CD8-positive, alpha-beta memory T cell (primary cell): ENCODE measurements at regions not wholly inside any gene's neighbourhood (a gene's known extent, or its start where the extent isn't known, plus 50 kb on each side); places are given as distances from the start of the nearest gene placed in this dataset.
A peak's percentile ranks its signal among the peaks of the same experiment; 100 is the strongest.

Source experiments
- CTCF ChIA-PET: fragments of 350-600 bp; sonication (Branson Sonifier 250); formaldehyde crosslinking; loops from one replicate; lab custom pipeline; 2021; ENCODE audit warnings: antibody characterized with exemption; lab: Charles Lee
- POLR2A ChIA-PET: fragments of 350-600 bp; sonication (Branson Sonifier 250); formaldehyde crosslinking; loops from one replicate; lab custom pipeline; 2021; ENCODE audit warnings: antibody characterized with exemption; lab: Charles Lee
- DNase-seq, 5 donors: peaks; one replicate each; pipeline versions ENCODE4 v3.0.0 to v3.0.0-alpha.2; 2020 to 2022; ENCODE audit warnings: mixed read lengths in 1 of 5
- H3K27ac ChIP-seq: one replicate; pipeline ENCODE4 v1.7.0; 2013; ENCODE audit warnings: low read depth, mild to moderate bottlenecking, low read length, moderate library complexity
- H3K27me3 ChIP-seq: 2 replicates; pipeline ENCODE4 v1.7.0; 2013; ENCODE audit warnings: low read length, mild to moderate bottlenecking; ENCODE audit not compliant: insufficient read depth, poor library complexity, severe bottlenecking
- H3K36me3 ChIP-seq: 2 replicates; pipeline ENCODE4 v1.7.0; 2013; ENCODE audit warnings: mild to moderate bottlenecking, low read length, moderate library complexity; ENCODE audit not compliant: insufficient read depth
- H3K4me1 ChIP-seq: 2 replicates; pipeline ENCODE4 v1.7.0; 2013; ENCODE audit warnings: mild to moderate bottlenecking, low read length, moderate library complexity; ENCODE audit not compliant: insufficient read depth
- H3K4me3 ChIP-seq: 2 replicates; pipeline ENCODE4 v1.7.0; 2013; ENCODE audit warnings: mild to moderate bottlenecking, low read length
- H3K9me3 ChIP-seq: 2 replicates; pipeline ENCODE4 v1.7.0; 2013; ENCODE audit warnings: mild to moderate bottlenecking, low read length
- H3K27ac Mint-ChIP-seq, 8 donors: one replicate each; pipeline ENCODE4 v1.8.0; 2020 to 2021; ENCODE audit warnings: mixed read lengths in 8 of 8, mild to moderate bottlenecking in 6 of 8, inconsistent platforms in 3 of 8, moderate library complexity in 3 of 8
- H3K27me3 Mint-ChIP-seq, 2 donors: one replicate each; pipeline ENCODE4 v1.8.0; 2020 to 2021; ENCODE audit warnings: mixed read lengths in 2 of 2, mild to moderate bottlenecking in 1 of 2, moderate library complexity in 1 of 2
- H3K36me3 Mint-ChIP-seq, 3 donors: one replicate each; pipeline ENCODE4 v1.8.0; 2020 to 2021; ENCODE audit warnings: mixed read lengths in 3 of 3, inconsistent platforms in 1 of 3, mild to moderate bottlenecking in 1 of 3
- H3K4me1 Mint-ChIP-seq, 3 donors: one replicate each; pipeline ENCODE4 v1.8.0; 2020 to 2021; ENCODE audit warnings: mixed read lengths in 3 of 3, inconsistent platforms in 1 of 3, mild to moderate bottlenecking in 1 of 3
- H3K4me3 Mint-ChIP-seq, 7 donors: one replicate each; pipeline ENCODE4 v1.8.0; 2020 to 2021; ENCODE audit warnings: mixed read lengths in 7 of 7, mild to moderate bottlenecking in 6 of 7, moderate library complexity in 4 of 7, inconsistent platforms in 2 of 7
- H3K9me3 Mint-ChIP-seq, 5 donors: one replicate each; pipeline ENCODE4 v1.8.0; 2020 to 2022; ENCODE audit warnings: mixed read lengths in 5 of 5, mild to moderate bottlenecking in 3 of 5, moderate library complexity in 2 of 5, inconsistent platforms in 1 of 5

DNA sequence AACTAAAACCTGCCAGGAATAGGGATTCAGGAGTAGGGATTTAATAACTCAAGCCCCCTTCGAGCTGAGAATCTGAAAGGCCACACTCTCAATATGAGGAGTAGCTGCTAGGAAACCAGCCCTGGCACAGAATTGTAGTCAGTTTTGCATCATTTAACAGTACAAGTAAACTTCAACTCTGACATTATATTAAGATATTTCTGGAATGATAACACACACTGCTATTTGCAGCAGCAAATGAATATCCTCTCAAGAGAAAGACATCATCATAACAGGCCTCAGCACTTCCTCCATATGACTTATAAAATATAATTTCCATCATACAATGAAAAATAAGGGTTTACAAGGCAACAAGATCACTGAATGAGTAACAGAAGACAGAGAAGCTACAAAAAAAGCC lies 138.2 kb upstream of the RFX3 start:
- ChIA-PET CTCF (no interaction called here), POLR2A (no interaction called here)
- H3K4me3 ChIP-seq: no peak overlapping the region
- H3K27me3 Mint-ChIP-seq: no peaks in the 10 kb centered on the region
- DNase-seq: no peak
- H3K36me3 ChIP-seq: no peaks in the 10 kb centered on the region
- H3K4me3 Mint-ChIP-seq: no peak overlapping the region
- H3K27ac ChIP-seq: no peak overlapping the region
- peaks cover 3 to 4% (median 3%) of the 10 kb centered on the region in 3 donors for H3K36me3 Mint-ChIP-seq
- no peaks in the 10 kb centered on the region for H3K9me3 Mint-ChIP-seq
- H3K4me1 ChIP-seq: no peaks in the 10 kb centered on the region
- no peaks in the 10 kb centered on the region for H3K4me1 Mint-ChIP-seq
- H3K27ac Mint-ChIP-seq: no peak overlapping the region
- H3K9me3 ChIP-seq: no peaks in the 10 kb centered on the region
- no peaks in the 10 kb centered on the region for H3K27me3 ChIP-seq

DNA sequence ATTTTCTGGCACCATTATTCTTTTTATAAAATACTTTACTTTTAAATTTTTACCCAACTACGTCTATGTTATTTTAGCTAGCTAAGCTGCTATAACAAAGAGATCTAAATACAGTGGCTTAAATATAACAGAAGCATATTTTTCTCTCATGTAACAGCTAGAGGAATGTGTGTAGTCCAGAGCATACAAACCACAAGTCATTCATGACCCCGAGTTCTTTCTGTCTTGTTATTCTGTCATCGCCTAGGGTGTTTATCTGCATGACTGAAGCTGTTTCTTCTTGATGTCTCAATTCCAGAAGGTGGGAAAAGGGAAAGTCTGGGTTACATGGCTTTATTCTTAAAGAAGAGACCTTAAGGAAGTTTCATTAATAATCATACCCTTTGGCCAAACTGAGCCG lies 136.9 kb upstream of the RFX3 start:
- no peak overlapping the region for H3K4me3 ChIP-seq
- H3K27ac ChIP-seq: no peak overlapping the region
- H3K4me1 ChIP-seq: no peaks in the 10 kb centered on the region
- CTCF ChIA-PET: interaction anchor here (0.8 kb wide), 1 partner anchor 12 kb away, joined by 3 read pairs; no protein-coding TSS in a partner anchor
- no peak overlapping the region for H3K27ac Mint-ChIP-seq
- POLR2A ChIA-PET: no interaction called here
- H3K4me3 Mint-ChIP-seq: no peak overlapping the region
- no peak for DNase-seq
- H3K27me3 Mint-ChIP-seq: no peaks in the 10 kb centered on the region
- peaks cover 3 to 4% (median 3%) of the 10 kb centered on the region in 3 donors for H3K36me3 Mint-ChIP-seq
- no peaks in the 10 kb centered on the region for H3K36me3 ChIP-seq
- H3K4me1 Mint-ChIP-seq: no peaks in the 10 kb centered on the region
- H3K9me3 Mint-ChIP-seq: no peaks in the 10 kb centered on the region
- no peaks in the 10 kb centered on the region for H3K9me3 ChIP-seq
- no peaks in the 10 kb centered on the region for H3K27me3 ChIP-seq

DNA sequence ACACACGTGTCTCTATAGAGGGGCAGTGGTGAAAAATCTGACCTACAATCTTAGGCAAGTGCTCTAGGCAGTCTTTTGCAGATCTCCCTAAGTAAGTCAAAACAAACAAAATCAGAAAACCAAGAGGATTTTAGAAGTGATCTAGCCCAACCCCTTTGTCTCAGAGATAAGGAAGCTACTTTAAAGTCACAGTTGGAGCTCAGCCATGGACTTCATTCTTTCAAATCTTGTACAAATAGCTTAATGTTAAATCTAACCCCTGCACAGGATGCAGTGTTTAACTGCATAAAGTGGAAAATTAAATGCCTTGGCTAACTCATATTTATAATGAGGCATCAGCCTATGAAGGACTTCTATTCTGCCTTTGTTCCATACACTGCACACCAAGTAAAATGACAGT lies 135.1 kb upstream of the RFX3 start:
- no peaks in the 10 kb centered on the region for H3K27me3 Mint-ChIP-seq
- H3K9me3 ChIP-seq: no peaks in the 10 kb centered on the region
- peaks cover 0 to 4% (median 0%) of the 10 kb centered on the region in 3 donors for H3K4me1 Mint-ChIP-seq
- H3K4me1 ChIP-seq: no peaks in the 10 kb centered on the region
- no peaks in the 10 kb centered on the region for H3K27me3 ChIP-seq
- H3K36me3 Mint-ChIP-seq: peaks cover 3 to 6% (median 3%) of the 10 kb centered on the region in 3 donors
- no peak overlapping the region for H3K27ac ChIP-seq
- H3K36me3 ChIP-seq: no peaks in the 10 kb centered on the region
- H3K4me3 Mint-ChIP-seq: no peak overlapping the region
- CTCF ChIA-PET: no interaction called here
- POLR2A ChIA-PET: no interaction called here
- no peak for DNase-seq
- no peaks in the 10 kb centered on the region for H3K9me3 Mint-ChIP-seq
- no peak overlapping the region for H3K27ac Mint-ChIP-seq
- no peak overlapping the region for H3K4me3 ChIP-seq

DNA sequence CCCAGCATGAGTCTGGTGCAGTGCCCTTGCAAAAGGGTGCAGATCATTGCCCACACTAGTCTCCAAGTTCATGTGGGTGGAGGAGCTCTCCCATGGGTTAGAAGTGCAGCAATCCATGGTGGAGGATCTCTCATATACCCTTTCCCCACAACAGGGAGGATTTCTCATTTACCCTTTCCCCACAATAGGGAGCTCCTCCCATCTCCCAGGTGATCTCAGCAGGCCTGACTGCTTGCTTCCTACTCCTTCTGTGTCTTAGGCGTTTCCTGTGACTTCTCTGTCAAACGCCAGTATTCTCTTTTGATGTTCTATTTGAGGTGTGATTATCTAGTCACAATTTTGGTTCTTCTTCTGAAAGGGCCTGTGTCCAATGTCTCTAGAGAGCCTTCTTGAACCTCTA lies 133.8 kb upstream of the RFX3 start:
- no peak for DNase-seq
- Histone ChIP-seq H3K9me3 (no peaks in the 10 kb centered on the region), H3K27me3 (no peaks in the 10 kb centered on the region), H3K4me3 (no peak overlapping the region), H3K4me1 (no peaks in the 10 kb centered on the region), H3K36me3 (no peaks in the 10 kb centered on the region), H3K27ac (no peak overlapping the region)
- H3K4me1 Mint-ChIP-seq: peaks cover 0 to 4% (median 0%) of the 10 kb centered on the region in 3 donors
- H3K9me3 Mint-ChIP-seq: no peaks in the 10 kb centered on the region
- H3K4me3 Mint-ChIP-seq: no peak overlapping the region
- POLR2A ChIA-PET: no interaction called here
- H3K36me3 Mint-ChIP-seq: peaks cover 3 to 6% (median 3%) of the 10 kb centered on the region in 3 donors
- peak overlapping the region in 1 of 8 donors; percentile 10 for H3K27ac Mint-ChIP-seq
- CTCF ChIA-PET: no interaction called here
- no peaks in the 10 kb centered on the region for H3K27me3 Mint-ChIP-seq

DNA sequence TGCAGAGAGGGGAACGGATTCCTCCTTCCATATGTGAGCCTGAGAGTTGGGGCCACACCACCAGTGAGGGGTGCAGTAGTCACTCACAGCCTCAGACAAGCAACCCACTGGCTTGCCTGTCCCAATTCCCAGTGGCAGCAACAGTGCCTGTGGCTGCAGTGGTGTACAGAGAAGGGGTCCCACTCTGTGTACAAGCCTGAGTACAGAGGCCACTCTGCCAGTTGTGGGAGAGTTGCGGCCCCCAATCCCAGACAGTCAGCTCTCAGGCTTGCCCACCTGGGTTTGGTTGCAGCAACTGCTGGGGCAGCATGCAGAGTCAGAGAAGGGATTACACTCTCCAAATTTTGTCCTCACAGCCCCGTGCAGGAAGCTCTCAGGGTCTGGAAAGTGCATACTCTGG lies 133.2 kb upstream of the RFX3 start:
- Histone ChIP-seq H3K27me3 (no peaks in the 10 kb centered on the region), H3K4me1 (no peaks in the 10 kb centered on the region), H3K36me3 (no peaks in the 10 kb centered on the region), H3K4me3 (no peak overlapping the region), H3K27ac (no peak overlapping the region), H3K9me3 (no peaks in the 10 kb centered on the region)
- ChIA-PET POLR2A (no interaction called here), CTCF (no interaction called here)
- H3K4me3 Mint-ChIP-seq: no peak overlapping the region
- peaks cover 2 to 6% (median 3%) of the 10 kb centered on the region in 3 donors for H3K36me3 Mint-ChIP-seq
- peaks cover 0 to 4% (median 0%) of the 10 kb centered on the region in 3 donors for H3K4me1 Mint-ChIP-seq
- H3K9me3 Mint-ChIP-seq: no peaks in the 10 kb centered on the region
- no peak overlapping the region for H3K27ac Mint-ChIP-seq
- no peak for DNase-seq
- no peaks in the 10 kb centered on the region for H3K27me3 Mint-ChIP-seq

DNA sequence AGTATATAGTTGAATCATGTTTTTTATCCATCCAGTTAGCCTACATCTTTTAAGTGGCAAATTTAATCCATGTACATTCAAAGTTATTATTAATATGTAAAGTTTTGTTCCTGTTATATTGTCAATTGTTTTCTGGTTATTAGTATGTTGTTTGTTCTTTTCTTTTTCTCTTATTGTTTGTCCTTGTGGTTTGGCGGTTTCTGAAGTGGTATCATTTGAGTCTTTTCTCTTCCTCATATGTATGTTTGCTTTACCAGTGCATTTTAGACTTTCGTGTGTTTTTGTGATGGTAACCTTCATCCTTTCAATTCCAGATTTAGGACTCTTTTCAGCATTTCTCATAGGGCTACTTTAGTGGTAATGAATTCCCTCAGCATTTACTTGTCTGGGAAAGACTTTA lies 130.4 kb upstream of the RFX3 start:
- Histone ChIP-seq H3K27ac (no peak overlapping the region), H3K36me3 (no peaks in the 10 kb centered on the region), H3K4me1 (no peaks in the 10 kb centered on the region), H3K4me3 (no peak overlapping the region), H3K9me3 (no peaks in the 10 kb centered on the region), H3K27me3 (no peaks in the 10 kb centered on the region)
- Mint-ChIP-seq H3K9me3 (no peaks in the 10 kb centered on the region), H3K4me1 (peaks cover 0 to 4% (median 0%) of the 10 kb centered on the region in 3 donors), H3K36me3 (peaks cover 2 to 3% (median 3%) of the 10 kb centered on the region in 3 donors), H3K4me3 (no peak overlapping the region), H3K27ac (peak overlapping the region in 1 of 8 donors; percentile 3), H3K27me3 (no peaks in the 10 kb centered on the region)
- POLR2A ChIA-PET: no interaction called here
- CTCF ChIA-PET: no interaction called here
- no peak for DNase-seq

DNA sequence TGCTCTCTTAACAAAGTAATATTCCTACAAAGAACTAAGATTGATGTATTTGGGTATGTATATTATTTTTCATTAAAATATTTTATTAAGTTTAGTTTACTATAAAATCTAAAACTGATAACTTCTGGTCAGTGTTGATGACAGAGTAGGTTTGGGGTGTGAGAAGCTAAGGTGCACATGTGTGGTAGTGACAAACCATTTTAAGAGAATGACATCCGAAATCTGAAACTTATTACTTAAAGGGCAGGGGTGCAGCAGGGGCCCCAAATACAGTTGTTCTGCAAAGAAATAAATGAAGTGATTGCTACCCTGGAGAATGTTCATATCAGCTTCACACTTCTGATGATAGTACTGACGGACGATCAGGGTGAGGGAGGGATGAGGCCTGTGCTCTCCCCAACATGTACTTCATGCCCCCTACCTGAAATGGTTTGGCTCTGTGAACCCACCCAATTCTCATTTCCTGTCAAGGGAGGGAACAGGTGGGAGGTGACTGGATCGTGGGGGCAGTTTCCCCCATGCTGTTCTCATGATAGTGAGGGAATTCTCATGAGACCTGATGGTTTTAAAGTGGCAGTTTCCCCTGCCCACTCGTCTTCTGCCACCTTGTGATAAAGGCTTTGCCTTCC lies 125.3 kb upstream of the RFX3 start:
- H3K4me3 Mint-ChIP-seq: no peak overlapping the region
- Histone ChIP-seq H3K4me3 (no peak overlapping the region), H3K36me3 (no peaks in the 10 kb centered on the region), H3K9me3 (no peaks in the 10 kb centered on the region), H3K27ac (no peak overlapping the region), H3K4me1 (no peaks in the 10 kb centered on the region), H3K27me3 (no peaks in the 10 kb centered on the region)
- no peaks in the 10 kb centered on the region for H3K9me3 Mint-ChIP-seq
- CTCF ChIA-PET: no interaction called here
- no peaks in the 10 kb centered on the region for H3K36me3 Mint-ChIP-seq
- no peak for DNase-seq
- POLR2A ChIA-PET: no interaction called here
- no peaks in the 10 kb centered on the region for H3K4me1 Mint-ChIP-seq
- no peaks in the 10 kb centered on the region for H3K27me3 Mint-ChIP-seq
- peak overlapping the region in 2 of 8 donors; percentile 6 to 34 for H3K27ac Mint-ChIP-seq

DNA sequence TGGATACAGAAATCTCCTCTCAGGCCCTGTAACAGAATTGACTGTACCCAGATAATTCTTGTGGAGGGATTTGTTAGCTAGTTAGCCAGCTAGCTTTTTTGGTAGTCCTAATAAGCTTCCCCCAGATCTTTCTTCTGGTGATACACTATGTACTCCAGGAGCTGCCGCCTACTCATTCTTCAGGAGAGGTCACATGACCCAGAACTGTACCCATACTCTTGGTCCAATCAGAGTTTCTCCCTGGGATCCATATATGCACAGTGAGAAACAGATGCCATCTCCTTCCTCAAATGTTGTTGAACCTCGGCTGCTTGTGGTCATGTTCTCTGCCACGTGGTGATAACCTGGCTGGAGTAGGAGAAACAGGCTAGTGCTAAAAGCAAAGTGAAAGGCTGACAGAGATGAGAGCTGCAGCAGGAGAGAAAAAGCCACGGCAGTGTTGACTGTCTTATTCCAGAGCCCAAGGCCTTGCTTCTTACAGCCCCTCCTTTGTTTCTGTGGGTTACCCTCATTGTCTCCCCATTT lies 123.0 kb upstream of the RFX3 start:
- Histone ChIP-seq H3K27me3 (no peaks in the 10 kb centered on the region), H3K36me3 (no peaks in the 10 kb centered on the region), H3K4me1 (no peaks in the 10 kb centered on the region), H3K27ac (no peak overlapping the region), H3K9me3 (no peaks in the 10 kb centered on the region), H3K4me3 (no peak overlapping the region)
- no peaks in the 10 kb centered on the region for H3K27me3 Mint-ChIP-seq
- ChIA-PET CTCF (interaction anchor here (2.5 kb wide), 1 partner anchor 181 kb away, joined by 9 read pairs; no protein-coding TSS in a partner anchor), POLR2A (no interaction called here)
- H3K4me1 Mint-ChIP-seq: no peaks in the 10 kb centered on the region
- H3K4me3 Mint-ChIP-seq: no peak overlapping the region
- DNase-seq: no peak
- no peaks in the 10 kb centered on the region for H3K36me3 Mint-ChIP-seq
- H3K27ac Mint-ChIP-seq: peak overlapping the region in 2 of 8 donors; percentile 8 to 18
- H3K9me3 Mint-ChIP-seq: no peaks in the 10 kb centered on the region
